Heart left ventricle (tissue), 16 donors: ENCODE measurements at regions not wholly inside any gene's neighbourhood (a gene's known extent, or its start where the extent isn't known, plus 50 kb on each side); places are given as distances from the start of the nearest gene placed in this dataset.

Experiments used
- ATAC-seq, 4 donors: fragments of 200-7000 bp; cut with Tn5 transposase; one replicate each; pipeline ENCODE4 v1.9.1; 2020 to 2022; ENCODE audit warnings: moderate library complexity in 4 of 4, mild to moderate bottlenecking in 3 of 4, moderate number of reproducible peaks in 1 of 4
- DNase-seq, 5 donors: peaks; one replicate each; pipeline ENCODE4 v3.0.0-alpha.2; 2020
- H3K27ac ChIP-seq, 12 donors: fragments of 200-600 bp; sonication (generic) in 4 of 12; one replicate each; pipeline versions ENCODE4 v1.5.0 to v1.8.0; 2016 to 2022; ENCODE audit warnings: mild to moderate bottlenecking in 2 of 12
- H3K27me3 ChIP-seq, 9 donors: fragments of 200-600 bp; sonication (generic) in 2 of 9; one replicate each; pipeline versions ENCODE4 v1.5.1 to v1.8.0; 2016 to 2022; ENCODE audit warnings: mild to moderate bottlenecking in 3 of 9
- H3K36me3 ChIP-seq, 9 donors: fragments of 200-600 bp; sonication (generic) in 2 of 9; one replicate each; pipeline versions ENCODE4 v1.5.0 to v1.8.0; 2018 to 2022; ENCODE audit warnings: mild to moderate bottlenecking in 2 of 9
- H3K4me1 ChIP-seq, 12 donors: fragments of 200-600 bp; sonication (generic) in 4 of 12; one replicate each; pipeline versions ENCODE4 v1.5.0 to v1.8.0; 2016 to 2022; ENCODE audit warnings: mild to moderate bottlenecking in 3 of 12
- H3K4me3 ChIP-seq, 12 donors: fragments of 200-600 bp; sonication (generic) in 4 of 12; one replicate each; pipeline versions ENCODE4 v1.5.0 to v1.8.0; 2017 to 2022; ENCODE audit warnings: mild to moderate bottlenecking in 9 of 12, moderate library complexity in 4 of 12
- H3K9me3 ChIP-seq, 12 donors: fragments of 200-600 bp; sonication (generic) in 4 of 12; one replicate each; pipeline versions ENCODE4 v1.5.0 to v1.8.0; 2016 to 2022; ENCODE audit warnings: mild to moderate bottlenecking in 1 of 12
- POLR2A ChIP-seq, 2 donors: fragments of 450-650 bp; IDR thresholded peaks; one replicate each; pipeline ENCODE4 v1.6.1; 2017; ENCODE audit warnings: antibody characterized with exemption in 2 of 2, mild to moderate bottlenecking in 2 of 2, moderate library complexity in 2 of 2
- WGBS, 4 donors: extraction: QIAGEN DNeasy Blood & Tissue Kit in 2 of 4; methylation state at CpG; one replicate each; pipeline versions ENCODE4 v1.1.5 to v1.1.7; 2013 to 2018; 5-methylcytosine and 5-hydroxymethylcytosine counted together
- intact Hi-C, 10 donors: fragments of 100-400 bp; cut with DNase I; formaldehyde crosslinking; loops; one replicate each; pipeline versions ENCODE4 v1.11.1 to v1.14.2; 2022
- TF ChIP-seq, protein P1 (sequence below), 12 donors: fragments of 200-600 bp; sonication (generic) in 4 of 12; IDR thresholded peaks; one replicate each; pipeline versions ENCODE4 v1.5.0 to v1.8.0; 2018 to 2022; ENCODE audit warnings: antibody characterized with exemption in 12 of 12, mild to moderate bottlenecking in 5 of 12
- donor health status: ischemic (EF 13 %, LVEDD 7.1; RV severe dilation, severe dysfunction).
- donor health status: healthy with polysubstance abuse.
- donor health status: DM: no; HTN: yes; CAD: no.
- donor health status: DM: no; HTN: no; CAD: no.
- donor health status: ischemic (EF 25% LVEDD 6.9; RV normal size, moderate dysfunction).
- donor health status: ischemic (EF 25% LVEDD 5.7; RV mildly dilated, moderate dysfunction).
- donor health status: healthy.
- donor health status: DM: yes; HTN: yes; CAD: no.
- donor health status: ischemic (EF 35%, LVEDD 5.7; RV mildly dilated, moderate dysfunction).
- donor health status: nonischemic (EF 11% LVEDD 7.7; RV severe dilation, severe dysfunction).
- donor health status: DM: yes; HTN: yes; CAD: no.
- donor health status: PGD.
- donor health status: ischemic (EF 29% LVEDD 5.4; RV normal size, mild dysfunction).
- donor health status: nonischemic (EF 23%, LVEDD 6.1; RV moderate dilation, normal function).

DNA sequence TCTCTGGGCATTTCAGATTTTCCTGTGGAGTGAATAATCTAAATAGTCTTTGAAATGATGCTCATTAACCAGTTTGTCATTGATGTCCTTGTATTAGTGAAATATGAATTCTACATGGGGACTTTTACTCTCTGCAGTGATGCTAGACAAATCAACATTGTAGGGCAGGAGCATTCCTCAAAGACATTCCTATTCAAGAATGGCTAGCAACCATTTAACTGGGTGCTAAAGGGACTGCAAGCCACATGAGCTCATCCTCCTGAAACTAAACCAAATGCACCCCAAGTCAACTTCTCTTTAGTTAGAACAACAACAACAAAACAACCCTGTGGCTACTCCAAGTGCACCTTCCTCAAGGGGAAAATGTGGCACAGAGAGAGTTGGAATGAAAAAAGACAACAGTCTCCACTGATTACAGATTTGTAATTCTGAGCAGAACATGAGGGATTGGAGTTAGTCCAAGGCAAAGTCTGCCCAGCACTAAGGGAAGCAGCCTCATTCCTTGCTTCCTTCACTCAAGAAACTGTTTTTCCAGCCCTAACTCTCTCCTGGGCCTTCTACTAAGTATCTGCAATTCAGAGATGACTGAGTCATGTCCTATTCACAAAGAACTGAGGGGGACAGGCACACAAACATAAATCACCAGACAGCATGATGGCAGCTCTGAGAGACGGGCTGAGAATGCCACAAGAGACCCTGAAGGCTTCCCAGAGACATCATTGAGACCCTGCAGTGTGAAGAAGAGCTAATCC lies 82.0 kb upstream of the WWC1 start:
- Histone ChIP-seq H3K4me3 (no peak overlapping the region), H3K36me3 (peaks cover 0 to 61% (median 2%) of the 10 kb centered on the region in 9 donors), H3K9me3 (no peaks in the 10 kb centered on the region), H3K4me1 (peaks cover 0 to 22% (median 4%) of the 10 kb centered on the region in 12 donors), H3K27ac (peak overlapping the region in 6 of 12 donors; percentile 9 to 50 (median 40)), H3K27me3 (no peaks in the 10 kb centered on the region)
- 33 to 63% (median 53%) methylated on average over 1 of the region's 1 CpG for WGBS, 4 donors
- DNase-seq (no peak), ATAC-seq (peak in 3 of 4 donors; percentile 23 to 57 (median 36))
- intact Hi-C loops = loop anchor here in 1 of 10 donors (10.0 kb wide), 1 partner anchor 635 kb away; no protein-coding TSS in a partner anchor
- no peak for TF ChIP-seq POLR2A (IDR thresholded peaks at IDR 0.05)
- TF ChIP-seq, protein P1, sequence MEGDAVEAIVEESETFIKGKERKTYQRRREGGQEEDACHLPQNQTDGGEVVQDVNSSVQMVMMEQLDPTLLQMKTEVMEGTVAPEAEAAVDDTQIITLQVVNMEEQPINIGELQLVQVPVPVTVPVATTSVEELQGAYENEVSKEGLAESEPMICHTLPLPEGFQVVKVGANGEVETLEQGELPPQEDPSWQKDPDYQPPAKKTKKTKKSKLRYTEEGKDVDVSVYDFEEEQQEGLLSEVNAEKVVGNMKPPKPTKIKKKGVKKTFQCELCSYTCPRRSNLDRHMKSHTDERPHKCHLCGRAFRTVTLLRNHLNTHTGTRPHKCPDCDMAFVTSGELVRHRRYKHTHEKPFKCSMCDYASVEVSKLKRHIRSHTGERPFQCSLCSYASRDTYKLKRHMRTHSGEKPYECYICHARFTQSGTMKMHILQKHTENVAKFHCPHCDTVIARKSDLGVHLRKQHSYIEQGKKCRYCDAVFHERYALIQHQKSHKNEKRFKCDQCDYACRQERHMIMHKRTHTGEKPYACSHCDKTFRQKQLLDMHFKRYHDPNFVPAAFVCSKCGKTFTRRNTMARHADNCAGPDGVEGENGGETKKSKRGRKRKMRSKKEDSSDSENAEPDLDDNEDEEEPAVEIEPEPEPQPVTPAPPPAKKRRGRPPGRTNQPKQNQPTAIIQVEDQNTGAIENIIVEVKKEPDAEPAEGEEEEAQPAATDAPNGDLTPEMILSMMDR (IDR thresholded peaks at IDR 0.05) = no peak

DNA sequence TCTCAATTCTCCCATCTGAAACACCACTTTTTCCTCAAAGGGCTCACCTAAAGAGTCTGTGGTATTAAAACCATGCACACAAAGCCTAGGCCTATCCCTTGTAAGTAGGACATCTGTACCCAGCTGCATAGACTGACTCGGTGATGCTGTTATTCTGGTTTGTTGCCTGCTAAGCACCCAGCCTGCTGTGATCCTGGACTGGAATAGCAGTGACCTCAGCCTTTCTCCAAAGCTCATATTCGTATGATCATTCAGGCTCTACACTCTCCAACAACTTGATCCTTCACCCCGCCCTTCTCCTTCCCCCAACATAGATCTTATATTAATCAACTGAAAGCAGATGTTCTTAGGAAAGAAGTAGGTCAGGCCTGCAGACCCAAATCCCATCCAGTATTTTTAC lies 81.4 kb upstream of the WWC1 start:
- DNase-seq = no peak
- H3K4me3 ChIP-seq = no peak overlapping the region
- TF ChIP-seq, protein P1 (IDR thresholded peaks at IDR 0.05) = no peak
- no peak for TF ChIP-seq POLR2A (IDR thresholded peaks at IDR 0.05)
- intact Hi-C loops = loop anchor here in 5 of 10 donors (5.0 to 10.0 kb wide), 5 partner anchors 85 to 635 kb away; no protein-coding TSS in a partner anchor
- peaks cover 0 to 22% (median 4%) of the 10 kb centered on the region in 12 donors for H3K4me1 ChIP-seq
- H3K27me3 ChIP-seq = no peaks in the 10 kb centered on the region
- peak overlapping the region in 6 of 12 donors; percentile 9 to 50 (median 40) for H3K27ac ChIP-seq
- no peaks in the 10 kb centered on the region for H3K9me3 ChIP-seq
- peaks cover 0 to 61% (median 0%) of the 10 kb centered on the region in 9 donors for H3K36me3 ChIP-seq
- WGBS, 4 donors = 59 to 77% (median 70%) methylated on average over 3 of the region's 3 CpGs
- ATAC-seq = peak; percentile 22 to 79 (median 63)

DNA sequence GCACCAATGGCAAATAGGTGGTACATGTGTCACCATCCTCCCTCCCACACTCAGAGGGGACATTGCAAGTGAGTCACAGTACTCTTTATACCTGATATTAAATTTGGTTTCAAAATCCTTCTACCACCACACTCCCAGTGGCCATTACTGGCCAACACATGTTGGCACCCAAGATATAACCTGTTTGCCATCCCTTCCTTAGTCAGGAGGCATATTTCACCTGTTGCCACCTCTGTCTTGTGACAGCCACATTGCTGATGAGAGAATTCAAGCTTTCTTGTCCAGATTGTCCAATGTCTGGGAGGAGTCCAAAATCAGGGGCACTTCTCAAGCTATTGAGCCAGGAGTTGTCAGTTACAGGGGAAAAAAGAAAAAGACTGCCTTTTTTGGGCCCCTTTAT lies 80.2 kb upstream of the WWC1 start:
- TF ChIP-seq, protein P1 (IDR thresholded peaks at IDR 0.05) = no peak
- TF ChIP-seq POLR2A (IDR thresholded peaks at IDR 0.05) = no peak

DNA sequence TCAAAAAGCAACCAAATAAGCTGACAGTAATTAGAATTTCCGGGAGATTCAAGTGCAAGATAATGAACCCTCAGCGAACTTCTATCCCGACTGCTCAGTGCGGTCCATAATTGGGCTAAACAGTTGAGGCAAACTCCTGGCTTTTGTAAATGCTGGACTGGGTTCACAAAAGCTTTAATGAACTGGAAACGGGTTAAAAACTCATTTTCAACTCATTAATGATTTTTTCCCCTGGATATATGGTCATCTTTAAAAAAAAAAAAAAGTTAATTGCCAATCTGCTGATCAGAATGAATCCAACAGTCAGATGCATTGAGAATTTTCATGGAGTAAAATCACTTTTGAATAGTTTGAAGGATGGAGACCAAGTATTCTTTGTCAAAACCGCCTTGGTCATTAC lies 79.5 kb upstream of the WWC1 start:
- ATAC-seq (no peak), DNase-seq (no peak)
- no peak for TF ChIP-seq POLR2A (IDR thresholded peaks at IDR 0.05)
- TF ChIP-seq, protein P1 (IDR thresholded peaks at IDR 0.05) = no peak
- peaks cover 0 to 28% (median 4%) of the 10 kb centered on the region in 12 donors for H3K4me1 ChIP-seq
- peaks cover 0 to 59% (median 0%) of the 10 kb centered on the region in 9 donors for H3K36me3 ChIP-seq
- H3K4me3 ChIP-seq = no peak overlapping the region
- intact Hi-C loops = loop anchor here in 4 of 10 donors (5.0 to 10.0 kb wide), 5 partner anchors 87 to 637 kb away; no protein-coding TSS in a partner anchor
- no peaks in the 10 kb centered on the region for H3K9me3 ChIP-seq
- no peak overlapping the region for H3K27ac ChIP-seq
- no peaks in the 10 kb centered on the region for H3K27me3 ChIP-seq
- 89 to 92% (median 91%) methylated on average over 6 of the region's 6 CpGs for WGBS, 4 donors

More for the DNA sequence above, 80.2 kb upstream of the WWC1 start:
- no peak for DNase-seq
- Histone ChIP-seq H3K27me3 (no peaks in the 10 kb centered on the region), H3K36me3 (peaks cover 0 to 59% (median 0%) of the 10 kb centered on the region in 9 donors), H3K4me3 (no peak overlapping the region), H3K27ac (no peak overlapping the region), H3K4me1 (peaks cover 0 to 28% (median 4%) of the 10 kb centered on the region in 12 donors), H3K9me3 (no peaks in the 10 kb centered on the region)
- no peak for ATAC-seq
- intact Hi-C loops = loop anchor here in 4 of 10 donors (5.0 to 10.0 kb wide), 5 partner anchors 86 to 636 kb away; no protein-coding TSS in a partner anchor
